NCI-H1105 treated with DMSO at 0.1 percent for 48 hours (cell line): ENCODE measurements at regions not wholly inside any gene's neighbourhood (a gene's known extent, or its start where the extent isn't known, plus 50 kb on each side); places are given as distances from the start of the nearest gene placed in this dataset.

Source experiments
- DNase-seq: peaks from one replicate; lab custom pipeline; 2025; lab: John Stamatoyannopoulos, UW

GRCh38 chr5:84685121-84685894 is 300.6 kb upstream of the EDIL3 start:
- no peak for DNase-seq

GRCh38 chr5:84683594-84683993 is 298.9 kb upstream of the EDIL3 start:
- DNase-seq: no peak

GRCh38 chr5:84682531-84682930 is 297.9 kb upstream of the EDIL3 start:
- no peak for DNase-seq

- no peak for DNase-seq
These were observed 296.2 kb upstream of the EDIL3 start for GRCh38 chr5:84680908-84681307.

DNA sequence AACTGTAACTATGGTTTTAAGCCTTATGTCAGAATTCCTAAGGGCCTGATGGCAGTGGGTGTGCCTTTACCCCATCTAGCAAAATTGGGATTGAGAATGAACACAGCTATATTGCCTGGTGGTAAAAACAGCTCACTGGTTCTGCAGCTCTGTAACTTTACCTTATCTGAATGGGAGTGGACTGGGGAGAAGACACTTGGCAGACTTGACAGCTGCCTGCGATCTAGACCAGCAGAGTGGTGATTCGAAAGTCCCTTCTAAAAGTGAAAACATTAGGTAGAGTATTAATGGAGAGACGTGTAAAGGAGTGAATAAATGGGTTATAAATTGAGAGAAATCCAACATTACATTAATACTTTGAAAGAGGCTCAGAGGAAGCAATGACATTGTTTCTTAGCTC is 289.1 kb upstream of the EDIL3 start:
- no peak for DNase-seq

GRCh38 chr5:84667576-84667975 is 282.9 kb upstream of the EDIL3 start:
- no peak for DNase-seq

DNA sequence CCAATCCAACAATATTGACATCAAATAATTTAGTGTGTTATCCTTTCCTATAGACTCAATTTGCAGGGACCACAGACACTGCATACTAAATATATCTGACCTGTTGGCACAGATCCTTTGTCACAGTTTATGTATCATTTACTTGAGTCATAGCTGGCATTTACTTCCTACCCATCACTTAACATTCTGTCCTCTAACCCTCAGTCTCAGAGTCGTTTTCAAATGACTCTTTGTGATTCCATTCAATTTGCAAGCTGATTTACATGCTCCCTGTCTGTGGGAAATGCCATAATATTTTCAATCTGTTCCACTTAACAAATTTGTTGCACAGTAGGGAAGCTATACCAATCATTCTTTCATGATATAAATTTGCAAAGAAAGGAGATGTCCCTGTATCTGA is 265.7 kb upstream of the EDIL3 start:
- DNase-seq: no peak

DNA sequence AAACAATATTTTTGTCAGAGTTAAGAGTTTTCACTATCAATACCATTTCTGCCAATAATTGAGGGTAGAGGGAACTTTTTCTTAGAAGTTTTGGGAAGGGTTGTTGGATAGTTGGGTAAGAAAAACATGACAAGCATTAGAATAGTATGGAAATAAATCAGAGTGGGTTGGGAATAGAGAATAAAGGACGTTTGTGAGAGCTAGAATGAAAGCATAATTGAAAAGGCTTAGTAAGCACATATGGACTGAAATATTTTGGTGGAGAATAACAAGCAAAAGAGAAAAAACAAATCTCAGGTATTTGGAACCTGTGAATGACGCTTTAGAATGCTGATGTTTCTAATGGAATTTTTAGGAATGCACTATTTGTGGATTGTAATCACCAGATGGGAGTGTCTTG is 262.9 kb upstream of the EDIL3 start:
- no peak for DNase-seq

DNA sequence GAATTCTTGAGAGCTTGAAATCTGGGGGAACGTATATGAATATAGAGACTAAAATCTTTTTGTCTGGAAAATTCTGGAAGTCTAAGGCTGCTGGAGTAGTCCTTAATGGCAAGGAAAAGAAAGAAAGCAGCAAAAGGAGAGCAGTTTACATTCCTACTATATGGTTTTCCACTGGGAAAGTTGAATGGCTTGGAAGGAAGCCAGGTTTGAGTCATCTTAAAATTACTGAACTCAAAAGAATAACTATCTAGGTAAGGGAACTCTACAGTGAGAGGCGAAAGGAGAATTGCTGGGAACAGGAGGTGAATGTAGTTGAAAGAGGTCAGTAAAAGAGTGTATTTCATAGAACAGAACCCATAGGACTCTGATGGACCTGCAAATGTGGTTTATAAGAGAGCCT is 258.1 kb upstream of the EDIL3 start:
- DNase-seq: no peak

DNA sequence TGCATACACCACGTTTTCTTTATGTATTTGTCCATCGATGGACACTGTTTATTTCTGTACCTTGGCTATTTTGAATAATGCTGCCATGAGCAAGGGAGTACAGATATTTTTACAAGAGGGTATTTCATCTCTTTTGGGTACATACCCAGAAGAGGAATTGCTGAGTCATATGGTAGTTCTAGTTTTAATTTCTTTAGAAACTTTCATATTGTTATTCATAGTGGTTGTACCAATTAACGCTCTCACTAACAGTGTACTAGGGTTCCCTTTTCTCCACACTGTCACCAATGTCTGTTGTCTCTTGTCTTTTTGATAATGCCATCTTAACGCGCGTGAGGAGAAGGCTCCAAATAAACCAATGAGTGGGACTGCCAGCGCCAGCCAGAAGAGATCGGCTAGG is 257.6 kb upstream of the EDIL3 start:
- no peak for DNase-seq

DNA sequence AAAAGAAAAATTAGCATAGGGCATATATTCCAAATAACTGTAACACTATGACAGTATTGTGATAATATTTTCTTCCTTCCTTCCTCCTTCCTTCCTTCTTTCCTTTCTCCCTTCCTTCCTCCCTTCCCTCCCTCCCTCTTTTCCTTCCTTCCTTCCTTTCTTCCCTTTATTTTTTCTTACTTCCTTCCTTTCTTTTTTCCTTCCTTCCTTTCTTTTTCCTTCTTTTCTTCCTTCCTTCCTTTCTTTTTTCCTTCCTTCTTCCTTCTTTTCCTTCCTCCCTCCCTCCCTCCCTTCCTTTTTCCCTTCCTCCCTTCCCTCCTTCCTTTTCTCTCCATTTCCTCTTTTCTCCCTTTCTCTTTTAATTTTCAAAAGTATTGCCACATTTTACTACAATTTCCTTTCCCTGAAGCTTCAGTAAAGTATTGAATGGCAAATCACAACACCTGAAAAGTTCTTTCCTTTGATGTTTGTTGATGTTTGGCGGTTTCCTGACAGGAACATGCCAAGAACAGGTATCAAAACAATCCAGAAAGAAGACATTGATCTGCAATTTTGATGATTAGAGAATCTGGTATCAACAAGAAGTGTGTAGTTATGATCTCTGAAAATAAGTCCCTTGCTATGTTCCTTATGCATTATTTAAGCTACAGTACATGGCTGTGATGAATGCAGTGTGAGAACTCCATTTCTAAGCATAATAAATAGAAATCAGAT is 253.1 kb upstream of the EDIL3 start:
- no peak for DNase-seq

DNA sequence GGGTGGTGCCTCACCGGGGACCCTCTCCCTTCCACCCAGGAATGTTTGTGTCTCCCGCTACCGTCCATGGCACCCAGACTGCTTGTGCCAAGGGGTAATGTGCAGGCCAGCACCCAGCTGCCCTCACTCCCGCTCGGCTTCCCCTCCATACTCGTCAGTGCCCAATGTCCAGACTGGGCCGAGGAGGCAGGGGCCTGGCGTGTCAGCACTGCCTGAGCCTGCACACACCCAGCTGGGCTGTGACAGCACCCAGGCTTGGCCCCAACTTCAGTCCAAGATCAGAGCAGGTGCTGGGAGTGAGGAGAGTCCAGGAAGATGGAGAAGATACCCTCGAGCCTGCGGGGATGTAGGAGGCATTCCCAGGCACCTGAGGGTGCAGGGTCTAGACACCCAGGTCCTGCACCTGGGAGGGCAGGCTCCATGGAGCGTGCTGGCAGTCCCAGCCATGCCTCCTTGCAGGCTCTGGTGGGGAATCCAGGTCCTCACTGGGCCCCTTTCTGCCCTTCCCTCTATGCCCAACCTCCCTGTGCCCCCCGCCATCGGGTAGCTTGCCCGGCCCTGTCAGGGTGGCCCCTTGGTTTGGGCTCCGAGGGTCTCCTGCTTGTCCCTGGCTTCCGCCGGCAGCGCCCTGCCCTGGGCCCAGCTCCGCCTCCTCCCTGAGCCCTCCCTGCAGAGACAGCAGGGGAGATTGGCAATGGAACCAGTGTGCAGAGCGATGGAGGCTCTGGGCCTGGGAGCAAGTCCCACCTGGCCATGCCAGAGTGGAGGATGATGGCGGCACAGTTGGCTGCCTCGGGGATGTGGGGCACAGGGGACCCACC is 250.8 kb upstream of the EDIL3 start:
- DNase-seq: no peak

- DNase-seq: no peak
These were observed 249.6 kb upstream of the EDIL3 start for GRCh38 chr5:84634256-84634655.

GRCh38 chr5:84632418-84632817 is 247.7 kb upstream of the EDIL3 start:
- no peak for DNase-seq

- no peak for DNase-seq
These were observed 244.2 kb upstream of the EDIL3 start for GRCh38 chr5:84628918-84629317.

GRCh38 chr5:84623019-84623418 is 238.3 kb upstream of the EDIL3 start:
- DNase-seq: no peak

- no peak for DNase-seq
These were observed 237.8 kb upstream of the EDIL3 start for GRCh38 chr5:84622461-84622860.

GRCh38 chr5:84618262-84618661 is 233.6 kb upstream of the EDIL3 start:
- no peak for DNase-seq

- no peak for DNase-seq
These were observed 230.2 kb upstream of the EDIL3 start for GRCh38 chr5:84614906-84615305.

DNA sequence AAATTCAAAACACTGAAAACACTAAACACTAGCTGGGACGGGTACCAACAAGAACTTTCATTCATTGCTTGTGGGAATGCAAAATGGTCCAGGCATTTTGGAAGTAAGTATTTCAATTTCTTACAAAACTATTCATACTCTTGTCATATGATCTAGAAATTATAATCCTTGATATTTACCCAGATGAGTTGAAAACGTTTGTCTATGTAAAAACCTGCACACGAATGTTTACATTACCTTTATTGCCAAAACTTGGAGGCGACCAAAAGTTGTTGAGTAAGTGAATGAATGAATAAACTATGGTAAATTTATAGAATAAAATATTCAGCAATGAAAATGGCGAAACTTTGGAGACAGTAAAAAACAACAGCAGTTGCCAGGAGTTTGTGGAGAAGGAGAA is 222.1 kb upstream of the EDIL3 start:
- DNase-seq: no peak

GRCh38 chr5:84605241-84605640 is 220.6 kb upstream of the EDIL3 start:
- no peak for DNase-seq

GRCh38 chr5:84603568-84604185 is 219.0 kb upstream of the EDIL3 start:
- DNase-seq: no peak
